Stimulated activated naive CD4-positive, alpha-beta T cell treated with Interleukin-2 at 50 U/mL for 16 hours (primary cell): ENCODE measurements at regions not wholly inside any gene's neighbourhood (a gene's known extent, or its start where the extent isn't known, plus 50 kb on each side); places are given as distances from the start of the nearest gene placed in this dataset.

Source experiments
- DNase-seq: peaks from one replicate; lab custom pipeline; 2025; lab: John Stamatoyannopoulos, UW

GRCh38 chr2:173419506-173419905, 64.8 kb downstream of the CDCA7 start:
- DNase-seq, result no peak

- DNase-seq, result no peak
Observed at GRCh38 chr2:173424886-173425285, 70.2 kb downstream of the CDCA7 start.

GRCh38 chr2:173427887-173428668, 73.4 kb downstream of the CDCA7 start:
- DNase-seq, result no peak

GRCh38 chr2:173431191-173431590, 76.5 kb downstream of the CDCA7 start:
- DNase-seq, result no peak

- DNase-seq, result no peak
Observed at GRCh38 chr2:173432049-173432754, 77.5 kb downstream of the CDCA7 start.

GRCh38 chr2:173434762-173435569, 80.3 kb downstream of the CDCA7 start:
- DNase-seq, result no peak

- DNase-seq, result no peak
Observed at GRCh38 chr2:173435574-173435973, 80.9 kb downstream of the CDCA7 start.

- DNase-seq, result no peak
Observed at GRCh38 chr2:173436088-173436487, 81.4 kb downstream of the CDCA7 start.

GRCh38 chr2:173441222-173441621, 86.5 kb downstream of the CDCA7 start:
- no peak for DNase-seq

- DNase-seq, result no peak
Observed at GRCh38 chr2:173442542-173442941, 87.9 kb downstream of the CDCA7 start.

GRCh38 chr2:173446722-173447121, 92.0 kb downstream of the CDCA7 start:
- no peak for DNase-seq

- peak; percentile 58 for DNase-seq
Observed at GRCh38 chr2:173448938-173449471, 94.3 kb downstream of the CDCA7 start.

GRCh38 chr2:173451118-173451517, 96.4 kb downstream of the CDCA7 start:
- no peak for DNase-seq

- no peak for DNase-seq
Observed at GRCh38 chr2:173451941-173452340, 97.3 kb downstream of the CDCA7 start.

GRCh38 chr2:173452416-173452815, 97.7 kb downstream of the CDCA7 start:
- no peak for DNase-seq

GRCh38 chr2:173456960-173457359, 102.3 kb downstream of the CDCA7 start:
- DNase-seq, result no peak

GRCh38 chr2:173457366-173457765, 102.7 kb downstream of the CDCA7 start:
- DNase-seq, result no peak

- DNase-seq, result no peak
Observed at GRCh38 chr2:173458991-173459780, 104.5 kb downstream of the CDCA7 start.

- DNase-seq, result no peak
Observed at GRCh38 chr2:173462892-173463840, 108.5 kb downstream of the CDCA7 start.

- no peak for DNase-seq
Observed at GRCh38 chr2:173463846-173464245, 109.2 kb downstream of the CDCA7 start.
